GM23338 (cell line): ENCODE measurements at regions not wholly inside any gene's neighbourhood (a gene's known extent, or its start where the extent isn't known, plus 50 kb on each side); places are given as distances from the start of the nearest gene placed in this dataset.

Experiments used
- ATAC-seq: fragments of 200-7000 bp; cut with Tn5 transposase; 3 replicates; pipeline ENCODE4 v1.9.1; 2020
- DNase-seq: peaks from one replicate; pipeline ENCODE4 v3.0.0-alpha.2; 2015; ENCODE audit warnings: low spot score
- H2AFZ ChIP-seq: fragments of 200-600 bp; sonication (generic); 2 replicates; pipeline ENCODE4 v1.8.0; 2016; ENCODE audit warnings: antibody characterized with exemption, mild to moderate bottlenecking, moderate library complexity
- H3F3A ChIP-seq: fragments of 200-600 bp; sonication (generic); replicated peaks from 2 replicates; pipeline ENCODE4 v1.8.0; 2017; ENCODE audit warnings: antibody characterized with exemption, mixed run types, low read depth
- H3K27ac ChIP-seq: fragments of 200-600 bp; sonication (generic); 2 replicates; pipeline ENCODE4 v1.6.1; 2016; ENCODE audit warnings: low read depth
- H3K27me3 ChIP-seq: fragments of 200-600 bp; sonication (generic); 2 replicates; pipeline ENCODE4 v1.8.0; 2016; ENCODE audit warnings: mild to moderate bottlenecking, mixed run types, moderate library complexity; ENCODE audit not compliant: insufficient read depth
- H3K36me3 ChIP-seq: fragments of 200-600 bp; sonication (generic); 2 replicates; pipeline ENCODE4 v1.8.0; 2016; ENCODE audit warnings: mild to moderate bottlenecking; ENCODE audit not compliant: insufficient read depth
- H3K4me1 ChIP-seq: fragments of 200-600 bp; sonication (generic); 2 replicates; pipeline ENCODE4 v1.8.0; 2016; ENCODE audit warnings: mild to moderate bottlenecking, moderate library complexity; ENCODE audit not compliant: insufficient read depth
- H3K4me2 ChIP-seq: fragments of 200-600 bp; sonication (generic); 2 replicates; pipeline ENCODE4 v1.7.1; 2017; ENCODE audit warnings: mixed run types
- H3K4me3 ChIP-seq: fragments of 200-600 bp; sonication (generic); 2 replicates; pipeline ENCODE4 v1.6.1; 2016; ENCODE audit warnings: mixed run types
- H3K79me2 ChIP-seq: fragments of 200-600 bp; sonication (generic); replicated peaks from 2 replicates; pipeline ENCODE4 v1.8.0; 2017; ENCODE audit warnings: mild to moderate bottlenecking; ENCODE audit not compliant: insufficient read depth
- H3K9me2 ChIP-seq: fragments of 200-600 bp; sonication (generic); 2 replicates; pipeline ENCODE4 v1.8.0; 2017; ENCODE audit not compliant: insufficient read depth
- H4K20me1 ChIP-seq: fragments of 200-600 bp; sonication (generic); replicated peaks from 2 replicates; pipeline ENCODE4 v1.8.0; 2017; ENCODE audit warnings: mild to moderate bottlenecking; ENCODE audit not compliant: insufficient read depth
- H3K27ac Mint-ChIP-seq: 2 replicates; pipeline ENCODE4 v1.8.0; 2020; ENCODE audit warnings: inconsistent platforms, mild to moderate bottlenecking, moderate library complexity, mixed read lengths
- H3K27me3 Mint-ChIP-seq: 3 replicates; pipeline ENCODE4 v1.8.0; 2022; ENCODE audit warnings: low read depth, mild to moderate bottlenecking, moderate library complexity, mixed read lengths, inconsistent platforms; ENCODE audit not compliant: insufficient read depth, poor library complexity
- H3K36me3 Mint-ChIP-seq: 3 replicates; pipeline ENCODE4 v1.8.0; 2021; ENCODE audit warnings: low read depth, mild to moderate bottlenecking, inconsistent platforms, moderate library complexity, mixed read lengths
- H3K4me1 Mint-ChIP-seq: 3 replicates; pipeline ENCODE4 v1.8.0; 2020; ENCODE audit warnings: mild to moderate bottlenecking, inconsistent platforms, mixed read lengths
- H3K4me3 Mint-ChIP-seq: 3 replicates; pipeline ENCODE4 v1.8.0; 2021; ENCODE audit warnings: moderate library complexity, mild to moderate bottlenecking, inconsistent platforms, mixed read lengths
- H3K9me3 Mint-ChIP-seq: 3 replicates; pipeline ENCODE4 v1.8.0; 2020; ENCODE audit warnings: moderate library complexity, mild to moderate bottlenecking, inconsistent platforms, mixed read lengths
- CREB1 ChIP-seq: fragments of 250-450 bp; sonication (Bioruptor Pico); IDR thresholded peaks from 2 replicates; pipeline ENCODE4 v1.5.0; 2020; ENCODE audit warnings: low read depth, mild to moderate bottlenecking, moderate library complexity
- EZH2 ChIP-seq: fragments of 200-600 bp; sonication (generic); IDR thresholded peaks from one replicate; pipeline ENCODE4 v1.8.0; 2017; ENCODE audit warnings: antibody characterized with exemption, mild to moderate bottlenecking, low read depth; ENCODE audit not compliant: unreplicated experiment
- EZH2phosphoT487 ChIP-seq: fragments of 200-600 bp; sonication (generic); IDR thresholded peaks from one replicate; pipeline ENCODE4 v1.8.1; 2018; ENCODE audit warnings: antibody characterized with exemption; ENCODE audit not compliant: unreplicated experiment
- JUNB ChIP-seq: IDR thresholded peaks from one replicate; pipeline ENCODE4 v1.6.1; 2016; ENCODE audit warnings: antibody characterized with exemption; ENCODE audit not compliant: unreplicated experiment
- NANOG ChIP-seq: IDR thresholded peaks from 2 replicates; pipeline ENCODE4 v1.6.1; 2016; ENCODE audit warnings: antibody characterized with exemption, borderline replicate concordance
- STAT1 ChIP-seq: IDR thresholded peaks from one replicate; pipeline ENCODE4 v1.6.1; 2016; ENCODE audit warnings: antibody characterized with exemption; ENCODE audit not compliant: unreplicated experiment
- ZNF114 ChIP-seq: fragments of 250-450 bp; sonication (Bioruptor Pico); IDR thresholded peaks from 2 replicates; pipeline ENCODE4 v1.5.0; 2020; ENCODE audit warnings: mild to moderate bottlenecking, moderate library complexity
- ZNF331 ChIP-seq: fragments of 250-450 bp; sonication (Bioruptor Pico); IDR thresholded peaks from 2 replicates; pipeline ENCODE4 v1.5.0; 2020; ENCODE audit warnings: low read depth, mild to moderate bottlenecking, moderate library complexity
- TF ChIP-seq, protein P1 (sequence below), 2 experiments: fragments of 200-600 bp in 1 of 2; sonication (generic) in 1 of 2; conservative IDR thresholded peaks; 2 replicates each; pipeline versions ENCODE4 v1.5.1 to v1.6.1; 2016 to 2017; ENCODE audit warnings: antibody characterized with exemption in 2 of 2, low read depth in 2 of 2, mild to moderate bottlenecking in 2 of 2, moderate library complexity in 1 of 2
- TF ChIP-seq, protein P2 (sequence below): IDR thresholded peaks from one replicate; pipeline ENCODE4 v1.6.1; 2018; ENCODE audit warnings: antibody characterized with exemption; ENCODE audit not compliant: unreplicated experiment

DNA sequence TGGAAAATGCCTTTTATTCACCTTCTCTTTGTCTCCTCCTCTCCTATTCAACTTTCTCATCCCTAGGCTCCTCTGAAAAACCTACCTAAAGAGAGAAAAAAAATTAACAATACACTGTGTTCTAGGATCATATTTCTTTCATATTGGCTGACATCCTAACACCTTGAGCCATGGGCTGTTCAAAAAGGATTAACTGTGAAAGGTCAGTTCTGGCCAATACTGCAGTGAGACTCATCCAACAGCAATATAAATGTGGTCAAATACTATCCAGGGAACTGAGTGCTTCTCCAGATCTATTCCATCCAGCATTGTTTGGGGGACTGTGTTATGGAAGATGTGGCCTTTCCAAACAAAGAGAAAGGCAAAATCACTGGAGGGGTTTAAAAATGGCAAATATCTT is 131.1 kb upstream of the MOCS2 start (continued):
- TF ChIP-seq, protein P1, sequence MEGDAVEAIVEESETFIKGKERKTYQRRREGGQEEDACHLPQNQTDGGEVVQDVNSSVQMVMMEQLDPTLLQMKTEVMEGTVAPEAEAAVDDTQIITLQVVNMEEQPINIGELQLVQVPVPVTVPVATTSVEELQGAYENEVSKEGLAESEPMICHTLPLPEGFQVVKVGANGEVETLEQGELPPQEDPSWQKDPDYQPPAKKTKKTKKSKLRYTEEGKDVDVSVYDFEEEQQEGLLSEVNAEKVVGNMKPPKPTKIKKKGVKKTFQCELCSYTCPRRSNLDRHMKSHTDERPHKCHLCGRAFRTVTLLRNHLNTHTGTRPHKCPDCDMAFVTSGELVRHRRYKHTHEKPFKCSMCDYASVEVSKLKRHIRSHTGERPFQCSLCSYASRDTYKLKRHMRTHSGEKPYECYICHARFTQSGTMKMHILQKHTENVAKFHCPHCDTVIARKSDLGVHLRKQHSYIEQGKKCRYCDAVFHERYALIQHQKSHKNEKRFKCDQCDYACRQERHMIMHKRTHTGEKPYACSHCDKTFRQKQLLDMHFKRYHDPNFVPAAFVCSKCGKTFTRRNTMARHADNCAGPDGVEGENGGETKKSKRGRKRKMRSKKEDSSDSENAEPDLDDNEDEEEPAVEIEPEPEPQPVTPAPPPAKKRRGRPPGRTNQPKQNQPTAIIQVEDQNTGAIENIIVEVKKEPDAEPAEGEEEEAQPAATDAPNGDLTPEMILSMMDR (conservative IDR thresholded peaks at IDR 0.05; ENCODE audit: low read depth in 2 of 2) = no peak
- no peak for TF ChIP-seq EZH2
- TF ChIP-seq NANOG = no peak
- TF ChIP-seq EZH2phosphoT487 = no peak
- no peak for TF ChIP-seq JUNB
- TF ChIP-seq ZNF331 (CRISPR knock-in tag) = no peak
- no peak for TF ChIP-seq ZNF114
- TF ChIP-seq STAT1 = no peak
- TF ChIP-seq, protein P2, sequence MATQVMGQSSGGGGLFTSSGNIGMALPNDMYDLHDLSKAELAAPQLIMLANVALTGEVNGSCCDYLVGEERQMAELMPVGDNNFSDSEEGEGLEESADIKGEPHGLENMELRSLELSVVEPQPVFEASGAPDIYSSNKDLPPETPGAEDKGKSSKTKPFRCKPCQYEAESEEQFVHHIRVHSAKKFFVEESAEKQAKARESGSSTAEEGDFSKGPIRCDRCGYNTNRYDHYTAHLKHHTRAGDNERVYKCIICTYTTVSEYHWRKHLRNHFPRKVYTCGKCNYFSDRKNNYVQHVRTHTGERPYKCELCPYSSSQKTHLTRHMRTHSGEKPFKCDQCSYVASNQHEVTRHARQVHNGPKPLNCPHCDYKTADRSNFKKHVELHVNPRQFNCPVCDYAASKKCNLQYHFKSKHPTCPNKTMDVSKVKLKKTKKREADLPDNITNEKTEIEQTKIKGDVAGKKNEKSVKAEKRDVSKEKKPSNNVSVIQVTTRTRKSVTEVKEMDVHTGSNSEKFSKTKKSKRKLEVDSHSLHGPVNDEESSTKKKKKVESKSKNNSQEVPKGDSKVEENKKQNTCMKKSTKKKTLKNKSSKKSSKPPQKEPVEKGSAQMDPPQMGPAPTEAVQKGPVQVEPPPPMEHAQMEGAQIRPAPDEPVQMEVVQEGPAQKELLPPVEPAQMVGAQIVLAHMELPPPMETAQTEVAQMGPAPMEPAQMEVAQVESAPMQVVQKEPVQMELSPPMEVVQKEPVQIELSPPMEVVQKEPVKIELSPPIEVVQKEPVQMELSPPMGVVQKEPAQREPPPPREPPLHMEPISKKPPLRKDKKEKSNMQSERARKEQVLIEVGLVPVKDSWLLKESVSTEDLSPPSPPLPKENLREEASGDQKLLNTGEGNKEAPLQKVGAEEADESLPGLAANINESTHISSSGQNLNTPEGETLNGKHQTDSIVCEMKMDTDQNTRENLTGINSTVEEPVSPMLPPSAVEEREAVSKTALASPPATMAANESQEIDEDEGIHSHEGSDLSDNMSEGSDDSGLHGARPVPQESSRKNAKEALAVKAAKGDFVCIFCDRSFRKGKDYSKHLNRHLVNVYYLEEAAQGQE = no peak
- TF ChIP-seq CREB1 (CRISPR knock-in tag) = no peak

- TF ChIP-seq NANOG (no peak), CREB1 (CRISPR knock-in tag) (no peak), EZH2 (no peak), ZNF114 (no peak), STAT1 (no peak)
- TF ChIP-seq, protein P2 = no peak
- Histone ChIP-seq H3K27ac (no peak overlapping the region), H4K20me1 (no peaks in the 10 kb centered on the region), H3F3A (no peaks in the 10 kb centered on the region), H3K36me3 (no peaks in the 10 kb centered on the region), H3K4me2 (no peak overlapping the region), H2AFZ (no peak overlapping the region), H3K9me2 (peaks cover 13% of the 10 kb centered on the region; the same call in 1 of the 2 replicates), H3K4me3 (no peak overlapping the region), H3K27me3 (no peaks in the 10 kb centered on the region), H3K79me2 (no peaks in the 10 kb centered on the region), H3K4me1 (no peaks in the 10 kb centered on the region)
- DNase-seq (no peak), ATAC-seq (no peak)
- no peaks in the 10 kb centered on the region for H3K27me3 Mint-ChIP-seq
- no peak overlapping the region for H3K4me3 Mint-ChIP-seq
- no peaks in the 10 kb centered on the region for H3K4me1 Mint-ChIP-seq
- H3K27ac Mint-ChIP-seq = no peak overlapping the region
- no peaks in the 10 kb centered on the region for H3K9me3 Mint-ChIP-seq
- H3K36me3 Mint-ChIP-seq = no peaks in the 10 kb centered on the region
These were observed 132.0 kb upstream of the MOCS2 start for GRCh38 chr5:53241572-53241971.
